ENCODE measurements at regions not wholly inside any gene's neighbourhood (a gene's known extent, or its start where the extent isn't known, plus 50 kb on each side); places are given as distances from the start of the nearest gene placed in this dataset.

DNA sequence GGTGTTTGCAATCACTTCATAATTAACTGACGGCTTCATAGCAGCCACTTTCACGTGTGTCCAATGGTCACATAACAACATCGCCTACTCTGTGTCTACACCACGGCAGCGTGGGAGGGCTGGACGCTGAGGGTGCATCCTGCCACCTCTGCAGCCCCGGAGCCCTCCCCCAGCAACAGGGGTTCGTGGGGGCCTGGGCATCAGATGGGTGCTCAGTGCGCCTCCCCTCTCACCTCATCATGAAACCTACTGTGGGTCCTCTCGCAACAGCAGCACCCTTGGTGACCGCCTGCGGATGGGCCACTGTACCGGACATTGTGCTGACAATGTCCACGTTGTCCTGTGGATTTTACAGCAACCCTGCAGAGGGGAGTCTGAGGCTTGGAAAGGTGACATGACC lies 193.5 kb downstream of the UQCRFS1 start:
- Histone ChIP-seq H3K4me3 (no peak overlapping the region), H3K36me3 (no peaks in the 10 kb centered on the region), H3K27me3 (no peaks in the 10 kb centered on the region), H3K27ac (no peak overlapping the region), H3K9me3 (no peaks in the 10 kb centered on the region), H3K4me1 (no peaks in the 10 kb centered on the region)
- intact Hi-C loops (cut with DNase I): no loop called here
- DNase-seq (ENCODE audit: low spot score in 2 of 2): no peak
- TF ChIP-seq, protein P1, sequence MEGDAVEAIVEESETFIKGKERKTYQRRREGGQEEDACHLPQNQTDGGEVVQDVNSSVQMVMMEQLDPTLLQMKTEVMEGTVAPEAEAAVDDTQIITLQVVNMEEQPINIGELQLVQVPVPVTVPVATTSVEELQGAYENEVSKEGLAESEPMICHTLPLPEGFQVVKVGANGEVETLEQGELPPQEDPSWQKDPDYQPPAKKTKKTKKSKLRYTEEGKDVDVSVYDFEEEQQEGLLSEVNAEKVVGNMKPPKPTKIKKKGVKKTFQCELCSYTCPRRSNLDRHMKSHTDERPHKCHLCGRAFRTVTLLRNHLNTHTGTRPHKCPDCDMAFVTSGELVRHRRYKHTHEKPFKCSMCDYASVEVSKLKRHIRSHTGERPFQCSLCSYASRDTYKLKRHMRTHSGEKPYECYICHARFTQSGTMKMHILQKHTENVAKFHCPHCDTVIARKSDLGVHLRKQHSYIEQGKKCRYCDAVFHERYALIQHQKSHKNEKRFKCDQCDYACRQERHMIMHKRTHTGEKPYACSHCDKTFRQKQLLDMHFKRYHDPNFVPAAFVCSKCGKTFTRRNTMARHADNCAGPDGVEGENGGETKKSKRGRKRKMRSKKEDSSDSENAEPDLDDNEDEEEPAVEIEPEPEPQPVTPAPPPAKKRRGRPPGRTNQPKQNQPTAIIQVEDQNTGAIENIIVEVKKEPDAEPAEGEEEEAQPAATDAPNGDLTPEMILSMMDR (IDR thresholded peaks at IDR 0.05): no peak

DNA sequence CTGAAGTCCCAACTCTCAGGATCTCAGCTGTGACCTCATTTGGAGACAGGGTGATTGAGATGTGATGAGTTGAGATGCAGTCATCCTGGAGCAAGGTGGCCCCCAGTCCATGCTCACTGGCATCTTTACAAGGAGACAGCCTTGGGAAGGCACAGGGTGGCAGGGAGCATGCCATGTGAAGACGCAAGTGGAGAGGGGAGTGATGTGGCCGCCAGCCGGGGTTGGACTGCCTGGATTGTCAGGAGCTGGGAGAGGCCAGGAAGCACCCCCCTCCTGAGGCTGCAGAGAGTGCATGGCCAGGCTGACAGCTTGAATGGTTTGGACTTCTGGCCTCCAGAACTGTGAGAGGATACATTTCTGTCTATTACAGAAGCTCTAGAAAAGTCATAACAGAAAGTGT lies 194.4 kb downstream of the UQCRFS1 start:
- Histone ChIP-seq H3K27me3 (no peaks in the 10 kb centered on the region), H3K4me3 (no peak overlapping the region), H3K9me3 (no peaks in the 10 kb centered on the region), H3K36me3 (no peaks in the 10 kb centered on the region), H3K4me1 (no peaks in the 10 kb centered on the region), H3K27ac (no peak overlapping the region)
- no peak for DNase-seq (ENCODE audit: low spot score in 2 of 2)
- intact Hi-C loops (cut with DNase I): no loop called here
- TF ChIP-seq, protein P1 (IDR thresholded peaks at IDR 0.05): no peak

DNA sequence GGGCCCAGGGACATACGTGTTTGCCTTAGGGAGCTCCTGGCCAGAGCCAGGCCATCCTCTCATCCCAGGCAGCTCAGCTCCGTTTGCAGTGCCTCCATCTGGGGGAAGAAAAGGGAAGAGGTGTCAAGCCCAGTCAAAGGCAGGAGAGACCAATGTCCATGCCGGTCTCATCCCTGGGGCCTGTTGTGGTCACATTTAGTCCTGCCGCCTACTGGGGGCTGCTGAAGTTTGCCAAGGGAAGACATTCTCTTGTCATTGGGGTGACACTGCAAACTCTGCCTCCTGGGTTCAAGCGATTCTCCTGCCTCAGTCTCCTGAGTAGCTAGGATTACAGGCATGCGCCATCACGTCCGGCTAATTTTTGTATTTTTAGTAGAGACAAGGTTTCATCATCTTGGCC lies 195.2 kb downstream of the UQCRFS1 start:
- Histone ChIP-seq H3K27ac (no peak overlapping the region), H3K4me3 (no peak overlapping the region), H3K36me3 (no peaks in the 10 kb centered on the region), H3K27me3 (no peaks in the 10 kb centered on the region), H3K4me1 (no peaks in the 10 kb centered on the region), H3K9me3 (no peaks in the 10 kb centered on the region)
- no peak for DNase-seq (ENCODE audit: low spot score in 2 of 2)
- TF ChIP-seq, protein P1 (IDR thresholded peaks at IDR 0.05): no peak
- intact Hi-C loops (cut with DNase I): no loop called here

DNA sequence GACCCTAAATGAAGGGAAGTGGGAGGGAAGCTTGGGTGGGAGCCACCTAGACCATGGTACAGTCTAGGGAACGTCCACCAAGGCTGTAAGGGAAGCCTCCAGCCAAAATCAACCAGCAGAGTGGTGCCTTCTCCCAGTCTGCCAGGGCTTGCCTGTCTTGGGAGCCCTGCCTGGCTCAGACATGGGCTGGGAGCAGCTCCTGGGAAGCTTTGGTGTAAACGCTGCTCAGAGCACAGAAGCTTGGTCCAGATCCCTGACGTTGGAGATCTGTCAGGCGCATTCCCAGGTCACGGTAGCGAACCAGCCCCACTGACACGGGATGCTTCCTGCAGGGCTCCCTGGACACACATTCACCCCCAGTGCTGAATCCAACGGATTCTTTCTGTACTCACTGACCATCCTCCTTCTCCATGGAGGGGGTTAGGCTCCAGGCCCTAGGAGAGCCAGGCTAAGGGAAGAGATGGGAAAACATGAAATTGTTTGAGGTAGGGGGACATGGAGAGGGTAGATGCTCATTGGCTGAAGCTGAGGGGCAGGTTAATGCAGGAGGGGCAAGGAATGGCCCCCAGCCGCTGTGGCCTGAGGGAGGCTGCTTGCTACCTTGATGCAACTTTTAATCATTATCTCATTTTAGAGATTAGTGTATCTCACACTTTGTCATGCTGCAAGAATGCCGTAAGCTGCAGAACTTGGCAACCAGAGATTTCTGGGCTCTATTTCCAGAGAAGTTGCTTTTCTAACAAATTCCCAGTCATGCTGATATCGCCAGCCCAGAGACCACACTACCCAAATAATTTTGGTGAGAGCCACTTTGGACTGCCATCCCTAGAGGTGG lies 195.8 kb downstream of the UQCRFS1 start:
- no peak overlapping the region for H3K27ac ChIP-seq
- H3K4me3 ChIP-seq: no peak overlapping the region
- TF ChIP-seq, protein P1 (IDR thresholded peaks at IDR 0.05): no peak
- H3K27me3 ChIP-seq: no peaks in the 10 kb centered on the region
- intact Hi-C loops (cut with DNase I): no loop called here
- no peaks in the 10 kb centered on the region for H3K36me3 ChIP-seq
- H3K9me3 ChIP-seq: no peaks in the 10 kb centered on the region
- no peaks in the 10 kb centered on the region for H3K4me1 ChIP-seq
- DNase-seq (ENCODE audit: low spot score in 2 of 2): no peak

DNA sequence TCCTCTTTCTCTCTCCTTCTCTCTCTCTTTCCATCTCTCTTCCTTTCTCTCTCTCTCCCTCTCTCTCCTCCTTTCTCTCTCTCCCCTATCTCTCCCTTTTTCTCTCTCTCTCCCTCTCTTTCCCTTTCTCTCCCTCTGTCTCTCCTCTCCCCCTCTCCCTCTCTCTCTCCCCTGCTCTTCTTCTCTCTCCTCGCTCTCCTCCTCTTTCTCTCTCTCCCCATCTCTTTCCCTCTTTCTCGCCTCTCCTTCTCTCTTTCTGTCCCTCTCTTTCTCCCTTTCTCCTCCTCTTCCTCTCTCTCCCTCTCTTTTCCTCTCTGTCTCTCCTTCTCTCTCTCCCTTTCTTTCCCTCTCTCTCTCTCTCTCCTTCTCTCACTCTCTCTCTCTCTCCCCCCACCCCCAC lies 196.6 kb downstream of the UQCRFS1 start:
- intact Hi-C loops (cut with DNase I): no loop called here

More for the DNA sequence above, 196.6 kb downstream of the UQCRFS1 start:
- H3K4me3 ChIP-seq: no peak overlapping the region
- no peaks in the 10 kb centered on the region for H3K36me3 ChIP-seq
- TF ChIP-seq, protein P1 (IDR thresholded peaks at IDR 0.05): no peak
- no peak for DNase-seq (ENCODE audit: low spot score in 2 of 2)
- H3K27me3 ChIP-seq: no peaks in the 10 kb centered on the region
- no peaks in the 10 kb centered on the region for H3K9me3 ChIP-seq
- H3K4me1 ChIP-seq: no peaks in the 10 kb centered on the region
- no peak overlapping the region for H3K27ac ChIP-seq
